Lower leg skin (tissue), 3 donors: ENCODE measurements at regions not wholly inside any gene's neighbourhood (a gene's known extent, or its start where the extent isn't known, plus 50 kb on each side); places are given as distances from the start of the nearest gene placed in this dataset.

Experiments
- CTCF ChIP-seq, 3 donors: fragments of 450-650 bp; IDR thresholded peaks; one replicate each; pipeline ENCODE4 v1.5.1; 2016; ENCODE audit warnings: antibody characterized with exemption in 3 of 3, mild to moderate bottlenecking in 3 of 3, moderate library complexity in 2 of 3
- POLR2A ChIP-seq, 2 donors: fragments of 450-650 bp; IDR thresholded peaks; one replicate each; pipeline ENCODE4 v1.6.1; 2016 to 2017; ENCODE audit warnings: antibody characterized with exemption in 2 of 2, mild to moderate bottlenecking in 1 of 2, moderate library complexity in 1 of 2

- no peak for TF ChIP-seq CTCF (IDR thresholded peaks at IDR 0.05)
- TF ChIP-seq POLR2A (IDR thresholded peaks at IDR 0.05) = no peak
Measured at GRCh38 chr21:9838738-9839642, 682.4 kb upstream of the TPTE start.
